GM10266 (cell line): ENCODE measurements at regions not wholly inside any gene's neighbourhood (a gene's known extent, or its start where the extent isn't known, plus 50 kb on each side); places are given as distances from the start of the nearest gene placed in this dataset.
"Not testable (repeated sequence)": the region's sequence is repeated elsewhere in the genome, so short reads cannot be mapped to it uniquely, and the experiment has no call there.

Experiments
- DNase-seq: peaks from one replicate; pipeline ENCODE4 v3.0.0; 2012; ENCODE audit errors: extremely low spot score
- TF ChIP-seq, protein P1 (sequence below): IDR thresholded peaks from 2 replicates; pipeline ENCODE4 v1.5.1; 2012; ENCODE audit warnings: mild to moderate bottlenecking, low read depth; ENCODE audit not compliant: control insufficient read depth, insufficient read depth; ENCODE audit errors: missing control alignments

DNA sequence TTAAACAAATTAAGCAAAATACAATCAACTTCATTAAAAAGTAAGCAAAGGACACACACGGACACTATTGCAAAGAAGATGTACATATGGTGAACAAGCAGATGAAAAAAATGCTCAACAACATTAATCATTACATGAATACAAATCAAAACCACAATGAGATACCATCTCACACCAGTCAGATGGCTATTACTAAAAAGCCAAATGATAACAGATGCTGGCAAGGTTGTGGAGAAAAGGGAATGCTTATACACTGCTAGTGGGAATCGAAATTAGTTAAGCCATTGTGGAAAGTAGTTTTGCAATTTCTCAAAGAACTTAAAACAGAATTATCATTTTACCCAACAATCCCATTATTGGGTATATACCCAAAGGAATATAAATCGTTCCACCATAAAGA lies 636.2 kb upstream of the ST8SIA4 start:
- DNase-seq, result no peak
- TF ChIP-seq, protein P1, sequence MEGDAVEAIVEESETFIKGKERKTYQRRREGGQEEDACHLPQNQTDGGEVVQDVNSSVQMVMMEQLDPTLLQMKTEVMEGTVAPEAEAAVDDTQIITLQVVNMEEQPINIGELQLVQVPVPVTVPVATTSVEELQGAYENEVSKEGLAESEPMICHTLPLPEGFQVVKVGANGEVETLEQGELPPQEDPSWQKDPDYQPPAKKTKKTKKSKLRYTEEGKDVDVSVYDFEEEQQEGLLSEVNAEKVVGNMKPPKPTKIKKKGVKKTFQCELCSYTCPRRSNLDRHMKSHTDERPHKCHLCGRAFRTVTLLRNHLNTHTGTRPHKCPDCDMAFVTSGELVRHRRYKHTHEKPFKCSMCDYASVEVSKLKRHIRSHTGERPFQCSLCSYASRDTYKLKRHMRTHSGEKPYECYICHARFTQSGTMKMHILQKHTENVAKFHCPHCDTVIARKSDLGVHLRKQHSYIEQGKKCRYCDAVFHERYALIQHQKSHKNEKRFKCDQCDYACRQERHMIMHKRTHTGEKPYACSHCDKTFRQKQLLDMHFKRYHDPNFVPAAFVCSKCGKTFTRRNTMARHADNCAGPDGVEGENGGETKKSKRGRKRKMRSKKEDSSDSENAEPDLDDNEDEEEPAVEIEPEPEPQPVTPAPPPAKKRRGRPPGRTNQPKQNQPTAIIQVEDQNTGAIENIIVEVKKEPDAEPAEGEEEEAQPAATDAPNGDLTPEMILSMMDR, result no peak

DNA sequence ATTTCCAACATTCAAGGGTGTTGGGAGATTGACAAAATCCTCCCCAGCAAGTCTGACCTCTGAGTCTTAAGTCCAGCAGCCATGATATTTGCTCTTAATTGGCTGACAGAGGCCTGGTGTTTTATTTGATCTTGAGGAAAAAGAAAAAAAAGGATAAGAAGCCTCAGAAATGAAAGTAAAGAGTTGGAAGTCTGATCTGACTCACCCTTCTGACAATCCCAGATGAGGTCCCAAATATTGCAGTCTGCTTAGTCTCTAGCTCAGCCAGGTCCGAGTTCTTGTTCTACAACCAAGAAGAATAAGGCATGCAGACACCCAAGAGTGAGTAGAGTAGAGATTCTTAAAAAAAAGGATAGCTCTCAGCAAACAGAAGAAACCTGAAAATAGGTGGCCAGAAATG lies 632.5 kb upstream of the ST8SIA4 start:
- DNase-seq, result no peak
- TF ChIP-seq, protein P1, result no peak

DNA sequence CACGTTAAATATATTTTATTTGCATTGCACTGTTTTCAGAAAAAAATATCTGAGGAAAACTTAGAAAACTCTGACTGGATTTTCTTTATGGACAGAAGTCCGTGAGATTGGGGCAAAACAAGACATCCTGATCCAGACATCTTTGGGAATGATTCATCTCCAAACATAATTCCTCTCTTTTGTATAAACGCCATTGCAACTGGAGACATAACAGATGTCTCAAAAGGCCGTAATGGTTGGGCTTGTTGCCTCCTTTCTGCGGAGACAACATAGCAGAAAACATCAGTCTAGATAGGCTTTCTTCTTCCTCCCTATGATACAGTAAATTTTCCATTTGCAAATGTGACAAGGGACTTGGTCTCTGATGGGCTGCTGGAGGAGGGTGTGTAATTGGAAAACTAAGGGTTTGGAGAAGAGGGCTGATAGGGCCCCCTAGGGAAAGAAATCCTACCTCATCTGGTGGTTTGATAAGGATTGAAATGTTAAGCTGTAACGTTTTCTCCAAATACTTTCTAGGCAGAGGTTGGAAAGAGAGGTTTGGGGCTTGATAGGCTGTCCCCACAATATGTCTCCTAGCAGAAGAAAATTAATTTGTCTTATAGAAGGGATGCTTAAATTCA lies 631.5 kb upstream of the ST8SIA4 start:
- DNase-seq, result no peak
- TF ChIP-seq, protein P1, result no peak

DNA sequence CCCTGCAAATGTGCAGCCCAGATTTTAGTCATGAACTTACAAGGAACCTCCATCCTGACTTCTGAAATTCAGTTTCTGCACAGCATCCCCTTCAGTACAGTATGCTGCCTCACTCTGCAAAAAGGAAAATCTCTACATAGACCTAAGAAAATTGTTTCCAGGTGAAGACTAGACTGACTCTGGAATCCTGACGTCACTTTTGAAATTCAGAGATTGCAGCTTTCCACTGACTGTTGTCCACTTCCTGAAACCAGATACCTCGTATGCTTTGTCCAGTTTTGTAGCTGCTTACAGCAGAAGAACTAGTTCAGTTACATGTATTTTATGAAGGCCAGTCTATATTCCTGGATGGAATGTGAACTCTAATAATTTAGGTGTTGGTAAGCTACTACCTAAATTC lies 629.3 kb upstream of the ST8SIA4 start:
- no peak for DNase-seq
- TF ChIP-seq, protein P1, result no peak

DNA sequence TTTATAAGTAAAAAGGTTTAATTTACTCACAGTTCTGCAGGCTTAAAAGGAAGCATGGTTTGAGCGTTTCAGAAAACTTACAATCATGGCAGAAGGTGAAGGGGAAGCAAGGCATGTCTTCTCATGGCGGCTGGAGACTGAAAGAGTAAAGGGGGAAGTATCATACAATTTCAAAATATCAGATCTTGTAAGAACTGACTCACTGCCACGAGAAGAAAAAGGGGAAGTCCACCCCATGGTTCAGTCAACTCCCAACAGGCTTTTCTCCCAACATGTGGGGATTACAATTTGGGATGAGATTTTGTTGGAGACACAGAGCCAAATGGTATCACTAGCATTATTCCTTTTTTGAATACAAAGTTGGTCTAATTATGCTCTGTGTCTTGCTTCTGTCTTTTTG lies 627.9 kb upstream of the ST8SIA4 start:
- TF ChIP-seq, protein P1, result no peak
- no peak for DNase-seq

DNA sequence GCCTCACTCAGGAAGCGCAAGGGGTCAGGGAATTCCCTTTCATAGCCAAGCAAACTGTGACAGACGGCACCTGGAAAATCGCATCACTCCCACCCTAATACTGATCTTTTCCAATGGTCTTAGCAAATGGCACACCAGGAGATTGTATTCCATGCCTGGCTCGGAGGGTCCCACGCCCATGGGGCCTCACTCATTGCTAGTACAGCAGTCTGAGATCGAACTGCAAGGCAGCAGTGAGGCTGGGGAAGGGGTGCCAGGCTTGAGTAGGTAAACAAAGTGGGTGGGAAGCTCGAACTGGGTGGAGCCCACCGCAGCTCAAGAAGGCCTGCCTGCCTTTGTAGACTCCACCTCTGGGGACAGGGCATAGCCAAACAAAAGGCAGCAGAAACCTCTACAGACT lies 626.0 kb upstream of the ST8SIA4 start:
- DNase-seq, result not testable (repeated sequence)

DNA sequence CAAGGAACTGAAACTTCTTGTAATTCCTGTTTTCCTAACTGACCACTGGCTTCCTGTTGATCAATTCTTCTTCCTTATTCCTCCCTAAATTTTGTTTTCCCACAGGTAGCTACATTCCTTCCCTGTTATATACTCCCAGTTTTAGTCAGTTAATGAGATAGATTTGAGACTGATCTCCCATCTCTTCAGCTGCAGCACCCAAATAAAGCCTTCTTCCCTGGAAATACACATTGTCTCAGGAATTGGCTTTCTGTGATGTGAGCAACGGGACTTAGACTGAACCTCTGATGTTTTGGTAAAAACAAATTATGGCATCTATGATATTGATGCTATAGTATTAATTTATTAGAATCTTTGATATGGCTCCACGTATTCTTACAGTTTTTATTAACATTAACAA lies 617.3 kb upstream of the ST8SIA4 start:
- no peak for DNase-seq
- TF ChIP-seq, protein P1, result no peak

DNA sequence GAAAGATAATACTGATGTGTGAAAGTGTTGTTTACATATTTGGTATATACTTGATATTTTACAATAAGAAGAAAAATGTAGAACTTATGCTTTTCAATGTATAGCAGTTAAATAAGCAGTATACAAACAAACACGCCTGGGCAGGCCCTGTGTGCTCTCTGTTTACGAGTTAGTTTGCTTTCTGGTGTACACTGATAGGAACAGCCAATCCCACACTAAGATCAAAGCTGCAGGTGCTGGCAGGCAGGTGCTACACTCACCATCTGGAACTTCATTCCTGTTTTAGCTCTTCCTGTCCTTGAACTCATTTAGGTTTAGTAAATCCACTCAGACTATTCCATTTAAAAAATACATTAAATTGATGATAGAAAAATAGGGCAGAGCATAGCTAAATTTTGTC lies 614.7 kb upstream of the ST8SIA4 start:
- TF ChIP-seq, protein P1, result no peak

More for the DNA sequence above, 614.7 kb upstream of the ST8SIA4 start:
- no peak for DNase-seq
